HCT116 (cell line): ENCODE measurements at regions not wholly inside any gene's neighbourhood (a gene's known extent, or its start where the extent isn't known, plus 50 kb on each side); places are given as distances from the start of the nearest gene placed in this dataset.
A peak's percentile ranks its signal among the peaks of the same experiment; 100 is the strongest.

ENCODE experiments used
- ATAC-seq: fragments of 200-7000 bp; cut with Tn5 transposase; 2 replicates; pipeline ENCODE4 v1.9.1; 2020; ENCODE audit warnings: mild to moderate bottlenecking, moderate library complexity
- BruUV-seq: library from RNA; stranded (reverse); fragments of 400-500 nt; replicated peaks from 2 replicates; lab custom pipeline; 2021; lab: Mats Ljungman, UMichigan
- CTCF ChIA-PET: fragments of 300-600 bp; sonication (Branson Sonifier 250); formaldehyde crosslinking; loops from one replicate; lab custom pipeline; 2021; ENCODE audit warnings: antibody characterized with exemption; lab: Charles Lee
- POLR2A ChIA-PET: fragments of 300-600, 350-600 bp; sonication (Branson Sonifier 250); formaldehyde crosslinking; loops from one replicate; lab custom pipeline; 2021; ENCODE audit warnings: antibody characterized with exemption; lab: Charles Lee
- RAD21 ChIA-PET, 2 experiments: fragments of 300-600 bp; sonication (Branson Sonifier 250); formaldehyde crosslinking; loops; one replicate each; lab custom pipeline; 2023; ENCODE audit warnings: low total read pairs in 2 of 2; ENCODE audit not compliant: uncharacterized antibody in 2 of 2, unreplicated experiment in 2 of 2, low non-redundant PET in 1 of 2; lab: Charles Lee
- DNase-seq: peaks from one replicate; pipeline ENCODE4 v3.0.0-alpha.2; 2010; ENCODE audit warnings: low read depth, low spot score
- H2AFZ ChIP-seq: fragments of 200-600 bp; shearing (Covaris generic), sonication (generic); 2 replicates; pipeline ENCODE4 v1.6.1; 2017; ENCODE audit warnings: low read depth, mixed run types, mixed read lengths, antibody characterized with exemption, low read length; ENCODE audit not compliant: poor library complexity, severe bottlenecking
- H3K27ac ChIP-seq: 2 replicates; pipeline ENCODE4 v1.5.1; 2012; ENCODE audit warnings: low read depth, low read length
- H3K27me3 ChIP-seq: fragments of 200-600 bp; sonication (generic); 2 replicates; pipeline ENCODE4 v1.6.1; 2016; ENCODE audit warnings: mixed run types, low read length, mixed read lengths; ENCODE audit not compliant: insufficient read depth
- H3K36me3 ChIP-seq, 2 experiments: fragments of 200-500 bp in 1 of 2; fragments of 200-600 bp in 1 of 2; sonication (Bioruptor generic) in 1 of 2; sonication (generic) in 1 of 2; 2 replicates each; pipeline versions ENCODE4 v1.5.1 to v1.6.1; 2014 to 2016; ENCODE audit warnings: low read length in 2 of 2, inconsistent platforms in 1 of 2, mixed read lengths in 1 of 2, mixed run types in 1 of 2; ENCODE audit not compliant: insufficient read depth in 2 of 2, control insufficient read depth in 1 of 2
- H3K4me1 ChIP-seq, 2 experiments: fragments of 200-600 bp in 1 of 2; sonication (generic) in 1 of 2; 2 replicates each; pipeline versions ENCODE4 v1.5.1 to v1.6.1; 2012 to 2017; ENCODE audit warnings: low read length in 2 of 2, inconsistent platforms in 1 of 2, mild to moderate bottlenecking in 1 of 2, mixed read lengths in 1 of 2, mixed run types in 1 of 2, moderate library complexity in 1 of 2; ENCODE audit not compliant: insufficient read depth in 2 of 2, control insufficient read depth in 1 of 2
- H3K4me2 ChIP-seq: fragments of 200-600 bp; sonication (generic); 2 replicates; pipeline ENCODE4 v1.6.1; 2017; ENCODE audit warnings: mixed run types, low read length, mixed read lengths
- H3K4me3 ChIP-seq, 2 experiments: fragments of 200-600 bp in 1 of 2; sonication (generic) in 1 of 2; replicated peaks in 1 of 2; 2 replicates each; pipeline ENCODE4 v1.5.1; 2011 to 2016; ENCODE audit warnings: low read length in 2 of 2, control low read depth in 1 of 2, low read depth in 1 of 2, mild to moderate bottlenecking in 1 of 2, mixed read lengths in 1 of 2, mixed run types in 1 of 2
- H3K79me2 ChIP-seq: fragments of 200-600 bp; sonication (generic); 2 replicates; pipeline ENCODE4 v1.6.1; 2017; ENCODE audit warnings: mild to moderate bottlenecking, mixed run types, low read length, moderate library complexity, mixed read lengths; ENCODE audit not compliant: insufficient read depth
- H3K9ac ChIP-seq: fragments of 200-600 bp; sonication (generic); 2 replicates; pipeline ENCODE4 v1.6.1; 2016; ENCODE audit warnings: low read length, mixed read lengths
- H3K9me2 ChIP-seq: fragments of 200-600 bp; sonication (generic), shearing (Covaris generic); 2 replicates; pipeline ENCODE4 v1.6.1; 2017; ENCODE audit warnings: mixed run types, mild to moderate bottlenecking, moderate library complexity; ENCODE audit not compliant: insufficient read depth
- H3K9me3 ChIP-seq, 2 experiments: fragments of 200-500 bp in 1 of 2; fragments of 200-600 bp in 1 of 2; sonication (Bioruptor generic) in 1 of 2; sonication (generic) in 1 of 2; 2 replicates each; pipeline ENCODE4 v1.6.1; 2014 to 2017; ENCODE audit warnings: low read length in 2 of 2, mixed read lengths in 2 of 2, inconsistent platforms in 1 of 2, low read depth in 1 of 2, mild to moderate bottlenecking in 1 of 2, mixed run types in 1 of 2, moderate library complexity in 1 of 2; ENCODE audit not compliant: control insufficient read depth in 1 of 2, insufficient read depth in 1 of 2
- H4K20me1 ChIP-seq: fragments of 200-600 bp; sonication (generic), shearing (Covaris generic); 2 replicates; pipeline ENCODE4 v1.6.1; 2017; ENCODE audit warnings: mixed run types, mild to moderate bottlenecking, moderate library complexity; ENCODE audit not compliant: insufficient read depth
- CBX3 ChIP-seq: IDR thresholded peaks from 2 replicates; pipeline ENCODE4 v1.6.1; 2012; ENCODE audit warnings: low read depth
- CEBPB ChIP-seq: IDR thresholded peaks from 2 replicates; pipeline ENCODE4 v1.6.1; 2012; ENCODE audit warnings: low read depth
- EGR1 ChIP-seq: IDR thresholded peaks from 2 replicates; pipeline ENCODE4 v1.6.1; 2012; ENCODE audit warnings: low read depth
- EZH2 ChIP-seq: fragments of 200-600 bp; sonication (generic); IDR thresholded peaks from 2 replicates; pipeline ENCODE4 v1.6.1; 2017; ENCODE audit warnings: antibody characterized with exemption, mixed run types
- EZH2phosphoT487 ChIP-seq: fragments of 200-600 bp; IDR thresholded peaks from 2 replicates; pipeline ENCODE4 v1.6.1; 2018; ENCODE audit warnings: antibody characterized with exemption, borderline replicate concordance
- FOSL1 ChIP-seq: IDR thresholded peaks from 2 replicates; pipeline ENCODE4 v1.6.1; 2012; ENCODE audit warnings: low read depth
- JUND ChIP-seq: IDR thresholded peaks from 2 replicates; pipeline ENCODE4 v1.6.1; 2012
- RAD21 ChIP-seq: IDR thresholded peaks from 2 replicates; pipeline ENCODE4 v1.6.1; 2012; ENCODE audit warnings: low read depth, mild to moderate bottlenecking
- SIN3A ChIP-seq: IDR thresholded peaks from 2 replicates; pipeline ENCODE4 v1.6.1; 2012; ENCODE audit warnings: low read depth
- SP1 ChIP-seq: IDR thresholded peaks from 2 replicates; pipeline ENCODE4 v1.6.1; 2012; ENCODE audit warnings: low read depth
- SRF ChIP-seq: IDR thresholded peaks from 2 replicates; pipeline ENCODE4 v1.6.1; 2012; ENCODE audit warnings: low read depth
- TCF7L2 ChIP-seq: IDR thresholded peaks from 2 replicates; pipeline ENCODE4 v1.7.0; 2011; ENCODE audit warnings: borderline replicate concordance, inconsistent platforms; ENCODE audit not compliant: insufficient read depth, insufficient read length; ENCODE audit errors: extremely low read depth
- ZFX ChIP-seq: fragments of 450-650 bp; IDR thresholded peaks from 2 replicates; pipeline ENCODE4 v1.6.1; 2017
- ZNF274 ChIP-seq: fragments of 200-500 bp; sonication (Bioruptor generic); IDR thresholded peaks from 2 replicates; pipeline ENCODE4 v1.6.1; 2014; ENCODE audit warnings: mild to moderate bottlenecking, low read depth, low read length, inconsistent platforms
- intact Hi-C: fragments of 100-400 bp; cut with micrococcal nuclease; formaldehyde crosslinking; loops from 2 replicates; pipeline ENCODE4 v1.10.0; 2022
- TF ChIP-seq, protein P1 (sequence below), 3 experiments: fragments of 200-600 bp in 1 of 3; sonication (generic) in 1 of 3; IDR thresholded peaks in 2 of 3; conservative IDR thresholded peaks in 1 of 3; 2 replicates each; pipeline ENCODE4 v1.5.1; 2012 to 2017; ENCODE audit warnings: low read depth in 2 of 3, low read length in 2 of 3, antibody characterized with exemption in 1 of 3, borderline replicate concordance in 1 of 3, control low read depth in 1 of 3, mild to moderate bottlenecking in 1 of 3, mixed read lengths in 1 of 3, mixed run types in 1 of 3, moderate library complexity in 1 of 3; ENCODE audit not compliant: insufficient read depth in 1 of 3
- TF ChIP-seq, protein P2 (sequence below): IDR thresholded peaks from 2 replicates; pipeline ENCODE4 v1.6.1; 2012

DNA sequence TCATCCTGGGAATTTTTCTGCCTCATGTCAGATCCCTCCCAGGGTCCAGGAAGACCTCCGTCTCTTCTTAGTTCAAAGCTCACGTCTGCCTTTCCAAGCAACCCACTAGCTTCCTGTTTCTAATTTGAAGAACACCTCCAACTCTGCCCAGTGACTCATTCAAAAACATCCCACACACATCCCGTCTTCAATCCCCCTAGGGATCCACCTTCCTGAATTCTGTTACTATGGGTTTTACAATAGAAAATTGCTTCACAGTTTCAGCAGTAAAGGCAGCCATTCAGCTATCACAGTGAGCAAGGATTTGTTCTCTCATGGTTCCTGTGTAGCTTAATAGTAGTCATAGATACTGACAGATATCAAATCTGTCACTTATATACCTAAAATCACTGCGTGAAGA lies 308.3 kb upstream of the CCDC54 start:
- H3K9me3 ChIP-seq = no peaks in the 10 kb centered on the region
- ChIA-PET RAD21 (no interaction called here), CTCF (no interaction called here), POLR2A (no interaction called here)
- no TSS peak for BruUV-seq
- H4K20me1 ChIP-seq = no peaks in the 10 kb centered on the region
- 0 out of 4 replicates have a peak overlapping the region, but pooled peaks of 1 of the 2 experiments have one; percentile 9 for H3K4me3 ChIP-seq
- intact Hi-C loops = no loop called here
- no peaks in the 10 kb centered on the region for H3K27me3 ChIP-seq
- TF ChIP-seq ZNF274 (no peak), SIN3A (no peak), EGR1 (0 out of 2 replicates have a peak, but pooled peaks have one; percentile 19)
- TF ChIP-seq, protein P1, sequence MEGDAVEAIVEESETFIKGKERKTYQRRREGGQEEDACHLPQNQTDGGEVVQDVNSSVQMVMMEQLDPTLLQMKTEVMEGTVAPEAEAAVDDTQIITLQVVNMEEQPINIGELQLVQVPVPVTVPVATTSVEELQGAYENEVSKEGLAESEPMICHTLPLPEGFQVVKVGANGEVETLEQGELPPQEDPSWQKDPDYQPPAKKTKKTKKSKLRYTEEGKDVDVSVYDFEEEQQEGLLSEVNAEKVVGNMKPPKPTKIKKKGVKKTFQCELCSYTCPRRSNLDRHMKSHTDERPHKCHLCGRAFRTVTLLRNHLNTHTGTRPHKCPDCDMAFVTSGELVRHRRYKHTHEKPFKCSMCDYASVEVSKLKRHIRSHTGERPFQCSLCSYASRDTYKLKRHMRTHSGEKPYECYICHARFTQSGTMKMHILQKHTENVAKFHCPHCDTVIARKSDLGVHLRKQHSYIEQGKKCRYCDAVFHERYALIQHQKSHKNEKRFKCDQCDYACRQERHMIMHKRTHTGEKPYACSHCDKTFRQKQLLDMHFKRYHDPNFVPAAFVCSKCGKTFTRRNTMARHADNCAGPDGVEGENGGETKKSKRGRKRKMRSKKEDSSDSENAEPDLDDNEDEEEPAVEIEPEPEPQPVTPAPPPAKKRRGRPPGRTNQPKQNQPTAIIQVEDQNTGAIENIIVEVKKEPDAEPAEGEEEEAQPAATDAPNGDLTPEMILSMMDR (IDR thresholded peaks at IDR 0.05 in 2 of 3, conservative IDR thresholded peaks at IDR 0.05 in 1 of 3; ENCODE audit: borderline replicate concordance in 1 of 3, insufficient read depth in 1 of 3, low read depth in 2 of 3, low read length in 2 of 3) = no peak
- TF ChIP-seq, protein P2, sequence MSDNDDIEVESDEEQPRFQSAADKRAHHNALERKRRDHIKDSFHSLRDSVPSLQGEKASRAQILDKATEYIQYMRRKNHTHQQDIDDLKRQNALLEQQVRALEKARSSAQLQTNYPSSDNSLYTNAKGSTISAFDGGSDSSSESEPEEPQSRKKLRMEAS = no peak
- H3K4me2 ChIP-seq = peak overlapping the region; percentile 55
- no peak overlapping the region for H3K9ac ChIP-seq
- no peaks in the 10 kb centered on the region for H3K9me2 ChIP-seq
- ATAC-seq (no peak), DNase-seq (no peak)
- H3K4me1 ChIP-seq = peaks cover 7 to 10% of the 10 kb centered on the region in 2 experiments; a peak in 3 of 4 replicates
- no peak overlapping the region for H3K27ac ChIP-seq
- no peaks in the 10 kb centered on the region for H3K36me3 ChIP-seq
- peak overlapping the region; percentile 92 for H2AFZ ChIP-seq
- H3K79me2 ChIP-seq = no peaks in the 10 kb centered on the region

DNA sequence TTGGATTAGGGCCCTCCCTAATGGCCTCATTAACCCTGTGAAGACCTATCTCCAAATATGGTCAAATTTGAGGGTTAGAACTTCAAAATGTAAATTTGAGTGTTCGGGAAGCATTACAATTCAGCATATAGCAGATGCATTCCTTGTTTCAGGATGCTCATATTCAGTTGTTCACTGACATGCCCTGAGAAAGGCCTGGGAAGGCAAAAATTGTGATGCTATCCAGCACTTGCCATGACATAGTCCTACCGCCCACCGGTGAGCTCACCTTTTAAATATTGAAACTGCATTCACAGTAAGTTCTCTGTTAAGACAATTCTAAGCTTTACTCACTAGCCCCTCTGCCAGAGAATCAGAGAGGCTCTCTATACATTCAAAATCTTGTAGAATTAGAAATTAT lies 300.3 kb upstream of the CCDC54 start:
- Histone ChIP-seq H3K79me2 (no peaks in the 10 kb centered on the region), H3K27ac (no peak overlapping the region), H3K4me1 (no peaks in the 10 kb centered on the region), H2AFZ (no peak overlapping the region), H3K36me3 (no peaks in the 10 kb centered on the region), H3K9me2 (no peaks in the 10 kb centered on the region), H4K20me1 (no peaks in the 10 kb centered on the region), H3K9me3 (no peaks in the 10 kb centered on the region), H3K4me3 (no peak overlapping the region), H3K27me3 (no peaks in the 10 kb centered on the region), H3K4me2 (no peak overlapping the region), H3K9ac (no peak overlapping the region)
- no peak for ATAC-seq
- DNase-seq = no peak
- ChIA-PET CTCF (interaction anchor here (3.0 kb wide), 1 partner anchor 12 kb away, joined by 12 read pairs; no protein-coding TSS in a partner anchor), POLR2A (no interaction called here), RAD21 (no interaction called here)
- intact Hi-C loops = no loop called here
- BruUV-seq = no TSS peak
- TF ChIP-seq EGR1 = no peak
- no peak for TF ChIP-seq CBX3
- no peak for TF ChIP-seq SRF
- no peak for TF ChIP-seq JUND
- no peak for TF ChIP-seq SIN3A
- TF ChIP-seq RAD21 = no peak
- TF ChIP-seq, protein P2 = no peak
- TF ChIP-seq EZH2 = no peak
- no peak for TF ChIP-seq ZFX
- TF ChIP-seq EZH2phosphoT487 = no peak
- no peak for TF ChIP-seq TCF7L2
- no peak for TF ChIP-seq SP1
- no peak for TF ChIP-seq CEBPB
- no peak for TF ChIP-seq FOSL1
